B cell (primary cell): ENCODE measurements at regions not wholly inside any gene's neighbourhood (a gene's known extent, or its start where the extent isn't known, plus 50 kb on each side); places are given as distances from the start of the nearest gene placed in this dataset.

Experiments used
- ATAC-seq: fragments of 200-7000 bp; cut with Tn5 transposase; one replicate; pipeline ENCODE4 v1.10.0; 2021; ENCODE audit warnings: low read depth, mild to moderate bottlenecking, moderate number of reproducible peaks, moderate library complexity
- CTCF ChIA-PET: fragments of 350-600 bp; sonication (Branson Sonifier 250); formaldehyde crosslinking; loops from one replicate; lab custom pipeline; 2021; ENCODE audit warnings: antibody characterized with exemption, inconsistent platforms; lab: Charles Lee
- POLR2A ChIA-PET: fragments of 350-600 bp; sonication (Branson Sonifier 250); formaldehyde crosslinking; loops from one replicate; lab custom pipeline; 2021; ENCODE audit warnings: antibody characterized with exemption; lab: Charles Lee
- DNase-seq: peaks from one replicate; pipeline ENCODE4 v3.0.0; 2013
- H2AFZ ChIP-seq: 2 replicates; pipeline ENCODE4 v1.6.1; 2012; ENCODE audit warnings: mild to moderate bottlenecking, low read depth, low read length; ENCODE audit not compliant: insufficient read depth, poor library complexity, severe bottlenecking
- H3K27ac ChIP-seq, 2 donors: 1 replicate in 1 of 2; 2 replicates in 1 of 2; pipeline ENCODE4 v1.5.1; 2012 to 2013; ENCODE audit warnings: low read length in 2 of 2, mild to moderate bottlenecking in 2 of 2, moderate library complexity in 1 of 2
- H3K27me3 ChIP-seq, 4 experiments: fragments of 200-600 bp in 1 of 4; sonication (generic) in 1 of 4; replicated peaks in 1 of 4; 1 replicate in 2 of 4; 2 replicates in 2 of 4; pipeline versions ENCODE4 v1.6.1 to v1.7.0; 2013 to 2016; ENCODE audit warnings: low read length in 3 of 4, mild to moderate bottlenecking in 2 of 4, mixed read lengths in 1 of 4, moderate library complexity in 1 of 4; ENCODE audit not compliant: insufficient read depth in 4 of 4, control insufficient read depth in 3 of 4; ENCODE audit errors: control extremely low read depth in 1 of 4
- H3K36me3 ChIP-seq, 2 experiments: replicated peaks in 1 of 2; 1 replicate in 1 of 2; 2 replicates in 1 of 2; pipeline versions ENCODE4 v1.6.1 to v1.7.1; 2013; ENCODE audit warnings: low read length in 1 of 2; ENCODE audit not compliant: insufficient read depth in 2 of 2, control insufficient read depth in 1 of 2; ENCODE audit errors: control extremely low read depth in 1 of 2, extremely low read depth in 1 of 2
- H3K4me1 ChIP-seq, 2 donors: fragments of 200-600 bp in 1 of 2; sonication (generic) in 1 of 2; 1 replicate in 1 of 2; 2 replicates in 1 of 2; pipeline versions ENCODE4 v1.5.1 to v1.6.1; 2013 to 2017; ENCODE audit warnings: low read length in 2 of 2; ENCODE audit not compliant: control insufficient read depth in 2 of 2, insufficient read depth in 2 of 2
- H3K4me2 ChIP-seq: replicated peaks from 2 replicates; pipeline ENCODE3; 2012; ENCODE audit warnings: mild to moderate bottlenecking, low read depth, low read length; ENCODE audit not compliant: poor library complexity, severe bottlenecking
- H3K4me3 ChIP-seq, 5 experiments: fragments of 200-600 bp in 1 of 5; sonication (generic) in 1 of 5; 1 replicate in 3 of 5; 2 replicates in 2 of 5; pipeline versions ENCODE4 v1.5.1 to v1.7.0; 2011 to 2016; ENCODE audit warnings: low read length in 4 of 5, mild to moderate bottlenecking in 4 of 5, low read depth in 2 of 5, control low read depth in 1 of 5, moderate library complexity in 1 of 5; ENCODE audit not compliant: insufficient read depth in 1 of 5; ENCODE audit errors: control extremely low read depth in 1 of 5, extremely low read depth in 1 of 5
- H3K79me2 ChIP-seq: fragments of 200-600 bp; sonication (generic); one replicate; pipeline ENCODE4 v1.6.0; 2016; ENCODE audit warnings: low read length; ENCODE audit not compliant: control insufficient read depth, insufficient read depth
- H3K9ac ChIP-seq: fragments of 200-600 bp; sonication (generic); 2 replicates; pipeline ENCODE4 v1.6.1; 2017; ENCODE audit warnings: mild to moderate bottlenecking, low read length, moderate library complexity
- H3K9me3 ChIP-seq, 3 donors: one replicate each; pipeline versions ENCODE4 v1.6.1 to v1.7.1; 2013; ENCODE audit warnings: low read length in 2 of 3; ENCODE audit not compliant: control insufficient read depth in 2 of 3, insufficient read depth in 1 of 3; ENCODE audit errors: control extremely low read depth in 1 of 3
- H4K20me1 ChIP-seq: 2 replicates; pipeline ENCODE4 v1.6.0; 2012; ENCODE audit warnings: mild to moderate bottlenecking, low read length; ENCODE audit not compliant: insufficient read depth, control insufficient read depth, poor library complexity, severe bottlenecking
- H3K27ac Mint-ChIP-seq: one replicate; pipeline ENCODE4 v1.8.0; 2021; ENCODE audit warnings: mixed read lengths
- H3K27me3 Mint-ChIP-seq: one replicate; pipeline ENCODE4 v1.8.0; 2021; ENCODE audit warnings: mixed read lengths
- H3K4me1 Mint-ChIP-seq: one replicate; pipeline ENCODE4 v1.8.0; 2021; ENCODE audit warnings: mixed read lengths
- H3K4me3 Mint-ChIP-seq: one replicate; pipeline ENCODE4 v1.8.0; 2021; ENCODE audit warnings: mixed read lengths
- H3K9me3 Mint-ChIP-seq: one replicate; pipeline ENCODE4 v1.8.0; 2022; ENCODE audit warnings: mixed read lengths; ENCODE audit not compliant: insufficient read depth
- EZH2 ChIP-seq: IDR thresholded peaks from 2 replicates; pipeline ENCODE4 v1.6.1; 2012; ENCODE audit warnings: borderline replicate concordance, low read depth, mild to moderate bottlenecking, moderate library complexity, low read length; ENCODE audit not compliant: insufficient read depth, poor library complexity, severe bottlenecking
- WGBS: methylation state at CpG from one replicate; pipeline ENCODE4 v1.1.5; 2013; ENCODE audit warnings: missing lambda C conversion rate; ENCODE audit not compliant: insufficient coverage; 5-methylcytosine and 5-hydroxymethylcytosine counted together
- intact Hi-C: fragments of 100-400 bp; cut with micrococcal nuclease; formaldehyde crosslinking; loops from one replicate; pipeline ENCODE4 v1.10.0; 2022
- TF ChIP-seq, protein P1 (sequence below): fragments of 200-600 bp; IDR thresholded peaks from one replicate; pipeline ENCODE4 v1.8.0; 2022; ENCODE audit warnings: antibody characterized with exemption, mild to moderate bottlenecking

DNA sequence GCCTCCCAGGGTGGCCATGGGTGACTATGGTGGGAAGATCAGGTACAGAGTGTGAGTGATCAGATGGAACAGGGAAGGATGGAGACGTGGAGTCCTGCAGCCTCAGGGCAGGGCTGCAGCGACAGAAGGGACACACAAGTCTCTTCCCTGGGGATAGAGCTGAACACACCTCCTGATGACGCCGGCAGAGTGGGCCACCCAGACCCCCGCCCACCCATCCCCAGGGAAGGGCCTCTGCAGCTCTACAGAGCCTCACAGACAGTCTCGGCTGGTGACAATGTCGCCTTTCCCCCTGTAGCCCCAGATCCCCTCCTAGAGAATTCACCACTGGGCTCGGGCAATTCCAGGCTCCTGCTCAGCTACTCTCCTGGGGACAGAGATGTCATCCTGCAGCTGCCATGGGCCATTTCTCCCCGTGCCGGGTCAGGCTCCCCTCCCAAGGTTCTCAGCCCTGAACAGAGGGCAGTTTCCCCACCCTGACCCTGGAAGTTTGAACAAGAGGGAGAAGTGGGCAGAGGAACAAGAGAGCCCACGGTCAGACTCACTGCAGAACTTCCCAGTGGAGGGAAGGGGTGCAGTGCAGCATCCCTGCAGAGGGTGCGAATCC, 115.7 kb downstream of the NCOR2 start:
- no peak for TF ChIP-seq EZH2
- TF ChIP-seq, protein P1, sequence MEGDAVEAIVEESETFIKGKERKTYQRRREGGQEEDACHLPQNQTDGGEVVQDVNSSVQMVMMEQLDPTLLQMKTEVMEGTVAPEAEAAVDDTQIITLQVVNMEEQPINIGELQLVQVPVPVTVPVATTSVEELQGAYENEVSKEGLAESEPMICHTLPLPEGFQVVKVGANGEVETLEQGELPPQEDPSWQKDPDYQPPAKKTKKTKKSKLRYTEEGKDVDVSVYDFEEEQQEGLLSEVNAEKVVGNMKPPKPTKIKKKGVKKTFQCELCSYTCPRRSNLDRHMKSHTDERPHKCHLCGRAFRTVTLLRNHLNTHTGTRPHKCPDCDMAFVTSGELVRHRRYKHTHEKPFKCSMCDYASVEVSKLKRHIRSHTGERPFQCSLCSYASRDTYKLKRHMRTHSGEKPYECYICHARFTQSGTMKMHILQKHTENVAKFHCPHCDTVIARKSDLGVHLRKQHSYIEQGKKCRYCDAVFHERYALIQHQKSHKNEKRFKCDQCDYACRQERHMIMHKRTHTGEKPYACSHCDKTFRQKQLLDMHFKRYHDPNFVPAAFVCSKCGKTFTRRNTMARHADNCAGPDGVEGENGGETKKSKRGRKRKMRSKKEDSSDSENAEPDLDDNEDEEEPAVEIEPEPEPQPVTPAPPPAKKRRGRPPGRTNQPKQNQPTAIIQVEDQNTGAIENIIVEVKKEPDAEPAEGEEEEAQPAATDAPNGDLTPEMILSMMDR, result no peak
- H3K4me2 ChIP-seq, result no peak overlapping the region
- Mint-ChIP-seq H3K4me3 (peak overlapping the region; percentile 41), H3K9me3 (no peaks in the 10 kb centered on the region), H3K27me3 (no peaks in the 10 kb centered on the region), H3K4me1 (peaks cover 50% of the 10 kb centered on the region), H3K27ac (peak overlapping the region; percentile 77)
- H3K4me3 ChIP-seq, result no peak overlapping the region
- H3K27ac ChIP-seq, result no peak overlapping the region
- H3K9ac ChIP-seq, result no peak overlapping the region
- ChIA-PET CTCF (no interaction called here), POLR2A (no interaction called here)
- no peaks in the 10 kb centered on the region for H3K27me3 ChIP-seq
- no peak overlapping the region for H2AFZ ChIP-seq
- H3K36me3 ChIP-seq, result peaks cover 0 to 26% of the 10 kb centered on the region in 2 experiments
- WGBS, result 68% methylated on average over 8 of the region's 12 CpGs
- DNase-seq (no peak), ATAC-seq (no peak)
- H3K79me2 ChIP-seq, result peaks cover 57% of the 10 kb centered on the region
- no peaks in the 10 kb centered on the region for H3K9me3 ChIP-seq
- peaks cover 38 to 60% of the 10 kb centered on the region in 2 donors for H3K4me1 ChIP-seq
- H4K20me1 ChIP-seq, result peaks cover 39% of the 10 kb centered on the region
- intact Hi-C loops, result loop anchor here (5.0 to 10.0 kb wide), 3 partner anchors 316 to 849 kb away; partner anchors contain the start of genes DDX55 and UBC

DNA sequence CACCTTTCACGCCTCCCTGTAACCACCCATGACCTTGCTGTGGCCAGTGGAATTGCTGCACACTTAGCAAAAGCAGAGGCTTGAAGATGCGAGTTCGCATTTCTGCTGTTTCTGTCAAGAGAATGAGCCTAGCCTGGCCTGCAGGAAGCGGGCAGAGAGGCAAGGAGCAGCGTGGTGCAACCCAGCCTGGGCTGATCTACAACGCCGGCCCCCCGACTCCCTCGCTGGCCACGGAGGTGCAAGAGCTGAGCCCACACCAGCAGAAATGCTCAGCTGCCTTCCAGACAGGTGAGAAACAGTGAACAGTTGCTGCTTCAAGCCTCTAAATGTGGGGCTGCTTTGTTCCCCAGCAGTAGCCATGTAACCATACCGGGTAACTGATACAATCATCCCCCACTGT, 116.4 kb downstream of the NCOR2 start:
- Histone ChIP-seq H4K20me1 (peaks cover 39% of the 10 kb centered on the region), H3K27ac (no peak overlapping the region), H3K27me3 (no peaks in the 10 kb centered on the region), H2AFZ (no peak overlapping the region), H3K36me3 (peaks cover 0 to 29% of the 10 kb centered on the region in 2 experiments), H3K79me2 (peaks cover 63% of the 10 kb centered on the region), H3K4me2 (no peak overlapping the region), H3K4me1 (peaks cover 32 to 53% of the 10 kb centered on the region in 2 donors), H3K9me3 (no peaks in the 10 kb centered on the region), H3K4me3 (no peak overlapping the region), H3K9ac (no peak overlapping the region)
- Mint-ChIP-seq H3K9me3 (no peaks in the 10 kb centered on the region), H3K27me3 (no peaks in the 10 kb centered on the region), H3K27ac (no peak overlapping the region), H3K4me3 (no peak overlapping the region), H3K4me1 (peaks cover 43% of the 10 kb centered on the region)
- ChIA-PET CTCF (no interaction called here), POLR2A (no interaction called here)
- ATAC-seq (no peak), DNase-seq (no peak)
- TF ChIP-seq, protein P1, result no peak
- no peak for TF ChIP-seq EZH2
- 100% methylated on average over 11 of the region's 11 CpGs for WGBS
- intact Hi-C loops, result loop anchor here (5.0 to 10.0 kb wide), 3 partner anchors 316 to 849 kb away; partner anchors contain the start of genes DDX55 and UBC
